ENCODE measurements at regions not wholly inside any gene's neighbourhood (a gene's known extent, or its start where the extent isn't known, plus 50 kb on each side); places are given as distances from the start of the nearest gene placed in this dataset.

DNA sequence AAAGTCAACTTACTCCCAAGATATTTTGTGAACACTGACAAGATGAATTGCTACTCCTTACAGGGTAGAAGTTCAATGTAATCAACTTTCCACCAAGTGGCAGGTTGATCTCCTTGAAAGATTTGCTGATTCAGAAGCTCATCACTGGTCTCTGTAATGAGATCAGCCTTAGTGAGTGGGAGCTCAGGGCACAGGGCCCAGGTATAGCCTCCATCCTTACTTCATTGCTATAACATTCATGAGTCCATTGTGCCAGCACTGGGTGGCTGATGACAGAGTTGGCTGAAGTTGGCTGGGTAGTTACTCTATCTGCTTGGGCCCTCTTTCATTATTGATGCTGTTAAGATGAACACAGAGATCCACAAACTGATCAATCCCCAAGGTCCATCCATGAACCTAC lies 379.0 kb downstream of the IRS1 start:
- H3K27me3 Mint-ChIP-seq (ENCODE audit: unreplicated experiment), result no peaks in the 10 kb centered on the region
- H3K4me3 Mint-ChIP-seq (ENCODE audit: unreplicated experiment), result no peak overlapping the region
- H3K4me1 Mint-ChIP-seq (ENCODE audit: unreplicated experiment), result peaks cover 14% of the 10 kb centered on the region
- TF ChIP-seq, protein P1, sequence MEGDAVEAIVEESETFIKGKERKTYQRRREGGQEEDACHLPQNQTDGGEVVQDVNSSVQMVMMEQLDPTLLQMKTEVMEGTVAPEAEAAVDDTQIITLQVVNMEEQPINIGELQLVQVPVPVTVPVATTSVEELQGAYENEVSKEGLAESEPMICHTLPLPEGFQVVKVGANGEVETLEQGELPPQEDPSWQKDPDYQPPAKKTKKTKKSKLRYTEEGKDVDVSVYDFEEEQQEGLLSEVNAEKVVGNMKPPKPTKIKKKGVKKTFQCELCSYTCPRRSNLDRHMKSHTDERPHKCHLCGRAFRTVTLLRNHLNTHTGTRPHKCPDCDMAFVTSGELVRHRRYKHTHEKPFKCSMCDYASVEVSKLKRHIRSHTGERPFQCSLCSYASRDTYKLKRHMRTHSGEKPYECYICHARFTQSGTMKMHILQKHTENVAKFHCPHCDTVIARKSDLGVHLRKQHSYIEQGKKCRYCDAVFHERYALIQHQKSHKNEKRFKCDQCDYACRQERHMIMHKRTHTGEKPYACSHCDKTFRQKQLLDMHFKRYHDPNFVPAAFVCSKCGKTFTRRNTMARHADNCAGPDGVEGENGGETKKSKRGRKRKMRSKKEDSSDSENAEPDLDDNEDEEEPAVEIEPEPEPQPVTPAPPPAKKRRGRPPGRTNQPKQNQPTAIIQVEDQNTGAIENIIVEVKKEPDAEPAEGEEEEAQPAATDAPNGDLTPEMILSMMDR (IDR thresholded peaks at IDR 0.05), result no peak
- H3K9me3 Mint-ChIP-seq (ENCODE audit: unreplicated experiment), result no peaks in the 10 kb centered on the region
- no peaks in the 10 kb centered on the region for H3K36me3 Mint-ChIP-seq (ENCODE audit: unreplicated experiment)
- no peak for DNase-seq (ENCODE audit: extremely low spot score, unreplicated experiment)
- no peak overlapping the region for H3K27ac Mint-ChIP-seq (ENCODE audit: unreplicated experiment)

DNA sequence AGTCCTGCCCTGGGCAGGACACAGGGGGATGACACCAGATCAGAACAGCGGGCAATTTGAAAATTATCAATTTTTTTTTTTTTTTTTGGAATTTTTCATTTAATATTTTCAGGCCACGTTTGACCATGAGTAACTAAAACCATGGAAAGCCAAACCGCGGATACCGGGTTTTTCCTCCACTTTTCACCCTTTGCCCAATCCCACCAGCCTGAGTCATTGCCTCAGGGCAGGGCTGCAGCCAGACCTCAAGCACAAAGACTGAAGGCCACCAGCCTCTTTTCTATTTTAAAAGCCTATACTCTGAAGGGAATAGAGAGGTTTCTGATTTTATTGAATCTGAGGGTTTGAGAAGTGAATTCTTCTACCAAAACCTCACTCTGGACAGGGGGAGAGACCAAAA lies 381.1 kb downstream of the IRS1 start:
- Mint-ChIP-seq H3K36me3 (ENCODE audit: unreplicated experiment) (no peaks in the 10 kb centered on the region), H3K4me1 (ENCODE audit: unreplicated experiment) (peaks cover 3% of the 10 kb centered on the region), H3K9me3 (ENCODE audit: unreplicated experiment) (no peaks in the 10 kb centered on the region), H3K27me3 (ENCODE audit: unreplicated experiment) (no peaks in the 10 kb centered on the region), H3K27ac (ENCODE audit: unreplicated experiment) (no peak overlapping the region), H3K4me3 (ENCODE audit: unreplicated experiment) (no peak overlapping the region)
- DNase-seq (ENCODE audit: extremely low spot score, unreplicated experiment), result no peak
- TF ChIP-seq, protein P1 (IDR thresholded peaks at IDR 0.05), result no peak

DNA sequence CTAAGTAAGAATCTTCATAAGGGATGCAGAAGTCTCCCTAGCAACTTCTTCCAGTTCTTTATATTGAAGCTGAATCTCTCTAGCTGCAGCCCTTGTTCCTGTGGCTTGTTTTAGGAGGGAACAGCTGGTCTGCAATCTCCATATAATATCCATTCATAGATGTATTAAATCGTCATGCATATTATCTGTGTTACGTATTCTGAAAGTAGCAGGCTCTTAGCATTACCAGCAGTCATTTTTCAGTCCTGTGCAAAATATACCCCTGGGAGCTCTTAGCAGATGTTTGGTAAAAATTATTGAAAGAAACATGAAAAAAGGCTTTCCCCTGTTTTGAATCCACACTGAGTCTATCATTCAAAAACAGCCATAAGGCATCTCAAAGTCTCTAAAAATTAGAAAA lies 385.3 kb downstream of the IRS1 start:
- H3K36me3 Mint-ChIP-seq (ENCODE audit: unreplicated experiment), result no peaks in the 10 kb centered on the region
- DNase-seq (ENCODE audit: extremely low spot score, unreplicated experiment), result no peak
- H3K27ac Mint-ChIP-seq (ENCODE audit: unreplicated experiment), result no peak overlapping the region
- no peaks in the 10 kb centered on the region for H3K27me3 Mint-ChIP-seq (ENCODE audit: unreplicated experiment)
- no peaks in the 10 kb centered on the region for H3K9me3 Mint-ChIP-seq (ENCODE audit: unreplicated experiment)
- TF ChIP-seq, protein P1 (IDR thresholded peaks at IDR 0.05), result no peak
- no peak overlapping the region for H3K4me3 Mint-ChIP-seq (ENCODE audit: unreplicated experiment)
- peaks cover 16% of the 10 kb centered on the region for H3K4me1 Mint-ChIP-seq (ENCODE audit: unreplicated experiment)

DNA sequence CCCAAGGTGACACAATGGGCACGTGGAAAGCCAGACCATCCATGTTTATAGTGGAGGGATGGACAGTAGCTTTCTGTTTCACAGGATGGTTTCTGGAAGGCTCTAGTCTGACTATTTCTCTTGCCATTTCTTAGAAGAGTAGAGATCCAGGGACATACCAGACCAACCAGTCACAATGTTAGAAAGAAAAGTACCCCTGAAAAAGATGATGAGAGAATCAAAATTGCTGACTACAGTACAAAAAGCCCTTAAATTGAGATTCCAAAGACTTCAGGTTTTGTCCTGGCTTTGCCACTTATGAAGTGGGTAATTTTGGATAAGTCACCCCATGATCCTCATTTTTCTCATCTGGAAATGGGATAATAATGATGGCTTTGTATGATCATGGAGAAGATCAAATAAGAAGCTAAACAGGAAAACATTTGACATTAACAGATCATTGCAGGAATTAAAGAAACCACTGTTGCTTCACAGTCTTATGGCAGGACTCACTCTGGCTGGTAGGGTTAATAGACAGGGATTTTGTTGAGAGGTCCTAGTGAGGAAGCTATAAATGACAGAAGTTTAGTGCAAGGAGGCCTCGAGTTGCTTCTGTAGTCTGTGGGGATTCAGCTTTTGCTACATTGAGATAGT lies 386.0 kb downstream of the IRS1 start:
- peaks cover 16% of the 10 kb centered on the region for H3K4me1 Mint-ChIP-seq (ENCODE audit: unreplicated experiment)
- no peaks in the 10 kb centered on the region for H3K27me3 Mint-ChIP-seq (ENCODE audit: unreplicated experiment)
- H3K4me3 Mint-ChIP-seq (ENCODE audit: unreplicated experiment), result no peak overlapping the region
- TF ChIP-seq, protein P1 (IDR thresholded peaks at IDR 0.05), result no peak
- H3K9me3 Mint-ChIP-seq (ENCODE audit: unreplicated experiment), result no peaks in the 10 kb centered on the region
- H3K36me3 Mint-ChIP-seq (ENCODE audit: unreplicated experiment), result no peaks in the 10 kb centered on the region
- H3K27ac Mint-ChIP-seq (ENCODE audit: unreplicated experiment), result no peak overlapping the region
- no peak for DNase-seq (ENCODE audit: extremely low spot score, unreplicated experiment)

DNA sequence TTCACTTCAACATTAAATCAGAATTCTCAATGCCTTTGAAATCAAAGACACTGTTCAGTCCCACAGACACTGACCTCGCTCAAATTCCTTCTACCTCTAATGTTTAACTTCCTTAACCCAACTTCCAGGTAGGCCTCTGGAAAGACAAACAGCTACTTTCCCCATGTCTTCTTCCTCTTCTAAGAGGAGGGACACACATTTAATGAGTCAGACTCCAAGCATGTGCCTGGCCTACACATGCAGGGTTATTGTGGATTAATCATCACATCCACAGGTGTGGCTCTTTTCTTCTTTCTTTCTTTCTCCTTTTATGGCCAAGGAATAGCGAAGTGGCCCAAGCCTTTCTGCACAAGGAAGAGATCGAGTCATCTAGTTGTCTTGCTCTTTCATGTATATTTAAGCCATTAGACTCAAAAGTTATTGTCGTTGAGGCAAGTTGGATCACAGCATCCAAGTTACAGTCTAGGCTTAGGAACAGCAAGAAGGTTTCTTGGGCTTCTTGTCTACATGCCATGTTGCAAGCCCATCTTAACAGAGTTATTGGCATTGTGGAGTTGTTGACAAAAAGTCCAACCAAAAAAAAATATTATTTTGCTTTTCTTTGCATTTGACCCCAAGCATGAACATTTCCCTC lies 387.8 kb downstream of the IRS1 start:
- DNase-seq (ENCODE audit: extremely low spot score, unreplicated experiment), result no peak
- H3K4me1 Mint-ChIP-seq (ENCODE audit: unreplicated experiment), result peaks cover 16% of the 10 kb centered on the region
- H3K36me3 Mint-ChIP-seq (ENCODE audit: unreplicated experiment), result no peaks in the 10 kb centered on the region
- H3K9me3 Mint-ChIP-seq (ENCODE audit: unreplicated experiment), result no peaks in the 10 kb centered on the region
- no peak overlapping the region for H3K4me3 Mint-ChIP-seq (ENCODE audit: unreplicated experiment)
- TF ChIP-seq, protein P1 (IDR thresholded peaks at IDR 0.05), result no peak
- H3K27ac Mint-ChIP-seq (ENCODE audit: unreplicated experiment), result no peak overlapping the region
- no peaks in the 10 kb centered on the region for H3K27me3 Mint-ChIP-seq (ENCODE audit: unreplicated experiment)

Data from osteocyte (in vitro differentiated cells).